WERI-Rb-1 (cell line): ENCODE measurements at regions not wholly inside any gene's neighbourhood (a gene's known extent, or its start where the extent isn't known, plus 50 kb on each side); places are given as distances from the start of the nearest gene placed in this dataset.

Source experiments
- DNase-seq: peaks from one replicate; pipeline ENCODE4 v3.0.0-alpha.2; 2020
- H3K27ac ChIP-seq: fragments of 250-450 bp; sonication (Bioruptor Pico); 2 replicates; pipeline ENCODE4 v1.5.1; 2020; ENCODE audit warnings: mild to moderate bottlenecking, moderate library complexity
- H3K27me3 ChIP-seq: fragments of 250-450 bp; sonication (Bioruptor Pico); 2 replicates; pipeline ENCODE4 v1.5.1; 2021; ENCODE audit warnings: mild to moderate bottlenecking, low read depth, moderate library complexity; ENCODE audit not compliant: insufficient read depth, severe bottlenecking
- H3K36me3 ChIP-seq: fragments of 250-450 bp; sonication (Bioruptor Pico); 2 replicates; pipeline ENCODE4 v1.5.1; 2020; ENCODE audit warnings: mild to moderate bottlenecking, moderate library complexity
- H3K4me3 ChIP-seq: 2 replicates; pipeline ENCODE4 v1.5.1; 2011; ENCODE audit warnings: low read depth, mild to moderate bottlenecking, control low read depth, low read length
- H3K9me3 ChIP-seq: fragments of 250-450 bp; sonication (Bioruptor Pico); 2 replicates; pipeline ENCODE4 v1.5.1; 2021; ENCODE audit warnings: mild to moderate bottlenecking, moderate library complexity; ENCODE audit not compliant: severe bottlenecking
- TF ChIP-seq, protein P1 (sequence below): IDR thresholded peaks from 2 replicates; pipeline ENCODE4 v1.5.1; 2011; ENCODE audit warnings: low read depth, mild to moderate bottlenecking, control low read depth, inconsistent platforms, low read length

DNA sequence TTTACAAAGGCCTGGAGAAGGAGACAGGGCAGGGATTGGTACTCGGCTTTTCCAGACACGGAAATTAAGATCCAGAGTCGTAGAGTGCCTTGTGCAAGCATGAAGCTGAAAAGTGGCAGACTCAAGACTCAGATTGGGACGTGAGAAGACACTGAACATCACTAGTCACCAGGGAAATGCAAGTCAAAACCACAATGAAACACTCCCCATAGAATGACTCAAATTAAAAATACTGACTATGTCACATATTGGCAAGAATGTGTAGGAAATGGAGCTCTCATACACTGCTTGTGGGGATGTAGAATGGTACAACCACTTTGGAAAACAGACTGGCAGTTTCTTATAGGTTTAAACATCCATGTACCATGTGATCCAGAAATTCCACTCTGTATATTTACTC, 472.0 kb downstream of the RPS24 start:
- no peaks in the 10 kb centered on the region for H3K36me3 ChIP-seq
- no peak overlapping the region for H3K4me3 ChIP-seq
- TF ChIP-seq, protein P1, sequence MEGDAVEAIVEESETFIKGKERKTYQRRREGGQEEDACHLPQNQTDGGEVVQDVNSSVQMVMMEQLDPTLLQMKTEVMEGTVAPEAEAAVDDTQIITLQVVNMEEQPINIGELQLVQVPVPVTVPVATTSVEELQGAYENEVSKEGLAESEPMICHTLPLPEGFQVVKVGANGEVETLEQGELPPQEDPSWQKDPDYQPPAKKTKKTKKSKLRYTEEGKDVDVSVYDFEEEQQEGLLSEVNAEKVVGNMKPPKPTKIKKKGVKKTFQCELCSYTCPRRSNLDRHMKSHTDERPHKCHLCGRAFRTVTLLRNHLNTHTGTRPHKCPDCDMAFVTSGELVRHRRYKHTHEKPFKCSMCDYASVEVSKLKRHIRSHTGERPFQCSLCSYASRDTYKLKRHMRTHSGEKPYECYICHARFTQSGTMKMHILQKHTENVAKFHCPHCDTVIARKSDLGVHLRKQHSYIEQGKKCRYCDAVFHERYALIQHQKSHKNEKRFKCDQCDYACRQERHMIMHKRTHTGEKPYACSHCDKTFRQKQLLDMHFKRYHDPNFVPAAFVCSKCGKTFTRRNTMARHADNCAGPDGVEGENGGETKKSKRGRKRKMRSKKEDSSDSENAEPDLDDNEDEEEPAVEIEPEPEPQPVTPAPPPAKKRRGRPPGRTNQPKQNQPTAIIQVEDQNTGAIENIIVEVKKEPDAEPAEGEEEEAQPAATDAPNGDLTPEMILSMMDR: no peak
- H3K27ac ChIP-seq: no peak overlapping the region
- H3K9me3 ChIP-seq: no peaks in the 10 kb centered on the region
- no peak for DNase-seq
- no peaks in the 10 kb centered on the region for H3K27me3 ChIP-seq

DNA sequence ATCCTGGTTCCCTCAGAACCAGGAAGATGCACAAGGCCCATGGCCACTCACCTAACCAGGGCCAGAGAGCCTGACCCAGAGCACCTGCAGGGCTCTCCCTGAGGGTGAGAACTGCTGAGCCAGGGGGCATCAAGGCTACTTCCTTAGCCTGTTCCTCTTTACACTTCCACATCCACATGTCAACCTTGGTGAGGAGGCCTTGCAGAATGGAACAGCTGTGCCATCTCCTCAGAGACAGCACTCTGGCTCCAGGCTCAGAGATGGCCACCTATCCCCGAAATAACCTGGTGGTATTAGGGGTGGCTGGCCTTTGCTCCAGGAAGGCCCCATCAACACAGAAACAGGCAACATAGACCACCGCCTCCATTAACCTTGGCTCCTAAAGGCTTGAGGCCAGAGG, 473.0 kb downstream of the RPS24 start:
- no peak overlapping the region for H3K4me3 ChIP-seq
- no peak for DNase-seq
- TF ChIP-seq, protein P1: no peak

DNA sequence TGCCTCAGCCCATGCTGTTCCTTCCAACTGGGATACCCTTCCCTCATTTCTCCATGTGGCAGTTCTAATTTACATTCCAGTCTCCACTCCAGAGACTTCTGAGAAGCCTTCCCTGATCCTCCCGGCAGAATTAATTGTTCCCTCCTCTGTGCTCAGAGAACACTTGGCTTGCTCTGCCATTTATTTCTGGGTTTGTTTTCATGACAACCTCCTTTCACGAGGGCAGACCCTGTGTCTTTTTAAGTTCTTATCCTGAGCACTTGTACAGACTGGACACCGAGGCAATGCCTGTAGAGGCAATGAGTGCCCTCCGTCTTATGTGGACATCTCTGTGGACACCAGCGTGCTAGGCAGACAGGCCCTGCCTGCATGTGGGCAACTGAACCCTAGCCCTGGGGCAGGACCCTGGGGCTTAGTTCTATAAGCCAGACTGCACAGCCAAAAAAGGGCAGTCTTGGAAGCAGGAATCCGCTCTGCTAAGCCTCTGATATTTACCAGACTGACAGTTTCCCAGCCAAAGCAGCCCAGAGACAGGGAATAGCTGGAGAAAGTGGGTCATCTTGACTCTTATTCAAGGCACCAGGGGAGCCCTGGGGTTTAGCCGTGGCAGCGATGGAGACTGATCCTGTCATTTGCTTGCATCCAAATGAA, 474.0 kb downstream of the RPS24 start:
- no peak overlapping the region for H3K4me3 ChIP-seq
- TF ChIP-seq, protein P1: no peak
- DNase-seq: peak; percentile 74
- H3K36me3 ChIP-seq: no peaks in the 10 kb centered on the region
- no peaks in the 10 kb centered on the region for H3K9me3 ChIP-seq
- H3K27me3 ChIP-seq: no peaks in the 10 kb centered on the region
- H3K27ac ChIP-seq: peak overlapping the region; percentile 38

More for the DNA sequence above, 473.0 kb downstream of the RPS24 start:
- Histone ChIP-seq H3K27ac (no peak overlapping the region), H3K9me3 (no peaks in the 10 kb centered on the region), H3K36me3 (no peaks in the 10 kb centered on the region), H3K27me3 (no peaks in the 10 kb centered on the region)

DNA sequence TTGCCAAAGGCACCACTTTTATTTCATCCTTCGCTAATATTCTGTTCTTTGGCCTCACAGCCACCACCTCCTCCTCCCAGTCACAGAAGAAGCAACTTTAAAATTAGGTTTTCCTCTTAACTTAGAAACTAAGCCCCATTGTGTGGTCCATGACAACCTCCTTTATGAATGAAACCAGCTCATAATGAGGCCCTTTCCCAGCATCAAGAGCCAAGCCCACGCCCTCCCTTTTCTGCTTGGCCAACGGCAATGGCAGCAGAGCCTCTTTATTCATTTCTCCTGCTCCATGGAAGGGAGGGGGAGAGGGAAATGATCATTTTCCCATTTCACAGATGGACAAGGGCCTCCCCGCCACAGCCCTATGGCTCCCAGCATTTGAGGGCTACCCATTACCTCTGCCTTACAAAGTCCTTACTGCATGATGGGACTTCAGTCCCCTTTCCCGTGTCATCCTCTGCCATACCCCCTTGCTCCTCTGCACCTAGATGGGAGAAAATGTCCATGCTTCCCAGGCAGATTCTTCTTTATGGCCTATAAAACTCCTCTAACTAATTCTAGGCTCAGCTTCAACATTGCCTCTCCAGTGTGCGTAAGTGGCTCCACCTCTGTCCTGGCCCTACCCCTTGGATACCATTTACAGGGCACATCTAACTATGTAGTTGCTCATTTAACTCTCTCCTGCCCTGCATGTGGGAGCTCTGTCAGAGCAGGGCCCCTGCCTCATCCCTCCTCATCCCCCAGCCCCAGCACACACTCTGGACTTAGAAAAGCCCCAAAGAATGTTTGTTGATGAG, 475.5 kb downstream of the RPS24 start:
- TF ChIP-seq, protein P1: no peak
- DNase-seq: no peak
- peak overlapping the region; percentile 78 for H3K27ac ChIP-seq
- no peaks in the 10 kb centered on the region for H3K9me3 ChIP-seq
- no peak overlapping the region for H3K4me3 ChIP-seq
- no peaks in the 10 kb centered on the region for H3K36me3 ChIP-seq
- no peaks in the 10 kb centered on the region for H3K27me3 ChIP-seq

DNA sequence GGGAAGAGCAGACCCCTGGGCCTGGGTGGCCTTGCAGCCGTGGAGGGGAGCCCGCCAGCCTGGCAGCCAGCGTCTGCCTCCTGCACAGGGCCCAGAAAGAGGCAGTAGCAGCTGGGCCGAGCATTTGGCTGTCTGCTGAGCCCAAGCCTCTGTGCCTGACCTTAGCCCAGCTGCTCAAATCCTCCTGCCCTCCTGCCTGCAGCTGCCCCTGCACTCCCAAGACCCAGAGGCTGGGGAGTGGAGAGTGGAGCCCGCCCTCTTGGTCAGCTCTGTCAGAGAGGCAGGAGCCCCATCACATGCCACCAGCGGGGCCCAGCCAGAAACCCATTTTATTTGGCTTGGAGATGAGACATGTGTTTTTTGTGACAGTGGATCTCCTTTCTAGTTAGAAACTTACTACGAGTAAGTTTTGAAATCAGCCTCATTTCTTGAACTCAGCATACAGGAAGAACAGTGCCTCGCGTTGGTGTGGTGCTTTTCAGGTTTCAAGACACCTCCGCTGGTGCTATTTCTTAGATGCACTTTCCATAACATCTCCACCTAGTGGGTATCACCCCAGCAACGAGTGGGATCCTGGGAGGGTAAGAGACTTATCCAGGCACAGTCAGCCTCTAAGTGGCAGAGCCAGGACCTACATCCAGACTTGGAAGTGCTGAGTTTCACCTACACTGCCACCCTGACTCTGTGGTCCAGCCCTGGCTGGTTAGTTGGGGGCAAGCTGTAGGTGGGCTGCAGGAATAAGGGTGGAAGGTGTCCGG, 477.1 kb downstream of the RPS24 start:
- H3K27me3 ChIP-seq: no peaks in the 10 kb centered on the region
- TF ChIP-seq, protein P1: peak; percentile 14; the same call in 1 of the 2 replicates
- H3K36me3 ChIP-seq: no peaks in the 10 kb centered on the region
- no peaks in the 10 kb centered on the region for H3K9me3 ChIP-seq
- DNase-seq: peak; percentile 83
- peak overlapping the region; percentile 78 for H3K27ac ChIP-seq
- no peak overlapping the region for H3K4me3 ChIP-seq
